Naive thymus-derived CD4-positive, alpha-beta T cell (primary cell): ENCODE measurements at regions not wholly inside any gene's neighbourhood (a gene's known extent, or its start where the extent isn't known, plus 50 kb on each side); places are given as distances from the start of the nearest gene placed in this dataset.
A peak's percentile ranks its signal among the peaks of the same experiment; 100 is the strongest.

Experiments used
- ATAC-seq: fragments of 150-1000 bp; cut with Tn5 transposase; 2 replicates; pipeline ENCODE4 v1.10.0; 2021; ENCODE audit warnings: mild to moderate bottlenecking, moderate library complexity
- CTCF ChIA-PET: fragments of 350-600 bp; sonication (Branson Sonifier 250); formaldehyde crosslinking; loops from one replicate; lab custom pipeline; 2021; ENCODE audit warnings: antibody characterized with exemption; lab: Charles Lee
- POLR2A ChIA-PET: fragments of 350-600 bp; sonication (Branson Sonifier 250); formaldehyde crosslinking; loops from one replicate; lab custom pipeline; 2021; ENCODE audit warnings: antibody characterized with exemption, inconsistent platforms; lab: Charles Lee
- DNase-seq, 9 donors: peaks; one replicate each; pipeline versions ENCODE4 v3.0.0 to v3.0.0-alpha.2; 2020 to 2022; ENCODE audit warnings: mixed read lengths in 1 of 9
- H3K27ac ChIP-seq: one replicate; pipeline ENCODE4 v1.7.0; 2013; ENCODE audit warnings: mild to moderate bottlenecking, low read depth, low read length, moderate library complexity
- H3K27me3 ChIP-seq, 2 donors: one replicate each; pipeline ENCODE4 v1.7.0; 2013; ENCODE audit warnings: low read length in 2 of 2, mild to moderate bottlenecking in 2 of 2, moderate library complexity in 2 of 2; ENCODE audit not compliant: control insufficient read depth in 2 of 2, insufficient read depth in 2 of 2
- H3K36me3 ChIP-seq, 3 experiments: 1 replicate in 2 of 3; 2 replicates in 1 of 3; pipeline ENCODE4 v1.7.0; 2013; ENCODE audit warnings: low read length in 3 of 3, mild to moderate bottlenecking in 3 of 3, moderate library complexity in 1 of 3; ENCODE audit not compliant: insufficient read depth in 3 of 3, control insufficient read depth in 2 of 3
- H3K4me1 ChIP-seq, 2 donors: one replicate each; pipeline ENCODE4 v1.7.0; 2013; ENCODE audit warnings: low read length in 2 of 2, mild to moderate bottlenecking in 2 of 2, moderate library complexity in 1 of 2; ENCODE audit not compliant: control insufficient read depth in 2 of 2, insufficient read depth in 2 of 2
- H3K4me3 ChIP-seq: 2 replicates; pipeline ENCODE4 v1.7.0; 2013; ENCODE audit warnings: mild to moderate bottlenecking, low read length
- H3K9me3 ChIP-seq, 3 experiments: 1 replicate in 2 of 3; 2 replicates in 1 of 3; pipeline ENCODE4 v1.7.0; 2013; ENCODE audit warnings: low read length in 3 of 3; ENCODE audit not compliant: control insufficient read depth in 2 of 3
- H3K27ac Mint-ChIP-seq, 9 donors: one replicate each; pipeline ENCODE4 v1.8.0; 2020 to 2022; ENCODE audit warnings: mixed read lengths in 9 of 9, mild to moderate bottlenecking in 8 of 9, moderate library complexity in 5 of 9, inconsistent platforms in 2 of 9
- H3K27me3 Mint-ChIP-seq, 5 donors: one replicate each; pipeline ENCODE4 v1.8.0; 2021 to 2022; ENCODE audit warnings: mixed read lengths in 5 of 5, mild to moderate bottlenecking in 1 of 5
- H3K36me3 Mint-ChIP-seq, 5 donors: one replicate each; pipeline ENCODE4 v1.8.0; 2020 to 2022; ENCODE audit warnings: mixed read lengths in 5 of 5, mild to moderate bottlenecking in 3 of 5, inconsistent platforms in 1 of 5
- H3K4me1 Mint-ChIP-seq, 7 donors: one replicate each; pipeline ENCODE4 v1.8.0; 2020 to 2022; ENCODE audit warnings: mixed read lengths in 7 of 7, mild to moderate bottlenecking in 3 of 7, inconsistent platforms in 1 of 7
- H3K4me3 Mint-ChIP-seq, 10 donors: one replicate each; pipeline ENCODE4 v1.8.0; 2020 to 2022; ENCODE audit warnings: mild to moderate bottlenecking in 10 of 10, mixed read lengths in 10 of 10, moderate library complexity in 6 of 10, inconsistent platforms in 2 of 10
- H3K9me3 Mint-ChIP-seq, 11 donors: one replicate each; pipeline ENCODE4 v1.8.0; 2020 to 2022; ENCODE audit warnings: mixed read lengths in 11 of 11, mild to moderate bottlenecking in 4 of 11, inconsistent platforms in 1 of 11, moderate library complexity in 1 of 11
- intact Hi-C, 2 donors: fragments of 100-400 bp; cut with micrococcal nuclease; formaldehyde crosslinking; loops; one replicate each; pipeline ENCODE4 v1.15.1; 2023

- peaks cover 0 to 21% (median 10%) of the 10 kb centered on the region in 5 donors for H3K27me3 Mint-ChIP-seq
- H3K36me3 Mint-ChIP-seq, result no peaks in the 10 kb centered on the region
- no peaks in the 10 kb centered on the region for H3K4me1 Mint-ChIP-seq
- H3K27ac Mint-ChIP-seq, result no peak overlapping the region
- intact Hi-C loops, result no loop called here
- peaks cover 0 to 4% of the 10 kb centered on the region in 2 donors for H3K27me3 ChIP-seq
- no peak overlapping the region for H3K4me3 Mint-ChIP-seq
- no peaks in the 10 kb centered on the region for H3K9me3 ChIP-seq
- H3K4me1 ChIP-seq, result no peaks in the 10 kb centered on the region
- CTCF ChIA-PET, result no interaction called here
- H3K27ac ChIP-seq, result no peak overlapping the region
- DNase-seq (no peak), ATAC-seq (no peak)
- POLR2A ChIA-PET, result no interaction called here
- peaks cover 0 to 3% (median 0%) of the 10 kb centered on the region in 11 donors for H3K9me3 Mint-ChIP-seq
- no peak overlapping the region for H3K4me3 ChIP-seq
- no peaks in the 10 kb centered on the region for H3K36me3 ChIP-seq
Observed at GRCh38 chr14:56963381-56963780, 153.1 kb upstream of the OTX2 start.

GRCh38 chr14:56962444-56963080, 152.3 kb upstream of the OTX2 start:
- Mint-ChIP-seq H3K4me3 (no peak overlapping the region), H3K9me3 (peaks cover 0 to 1% (median 0%) of the 10 kb centered on the region in 11 donors), H3K27ac (peak overlapping the region in 1 of 9 donors; percentile 6), H3K4me1 (no peaks in the 10 kb centered on the region), H3K36me3 (no peaks in the 10 kb centered on the region), H3K27me3 (peaks cover 0 to 27% (median 16%) of the 10 kb centered on the region in 5 donors)
- ATAC-seq, result no peak
- Histone ChIP-seq H3K4me3 (no peak overlapping the region), H3K9me3 (no peaks in the 10 kb centered on the region), H3K27ac (no peak overlapping the region), H3K4me1 (no peaks in the 10 kb centered on the region), H3K27me3 (peaks cover 0 to 4% of the 10 kb centered on the region in 2 donors), H3K36me3 (no peaks in the 10 kb centered on the region)
- no peak for DNase-seq
- intact Hi-C loops, result no loop called here
- ChIA-PET CTCF (no interaction called here), POLR2A (no interaction called here)

- H3K9me3 Mint-ChIP-seq, result peaks cover 0 to 3% (median 0%) of the 10 kb centered on the region in 11 donors
- H3K4me3 Mint-ChIP-seq, result no peak overlapping the region
- Histone ChIP-seq H3K9me3 (no peaks in the 10 kb centered on the region), H3K4me1 (no peaks in the 10 kb centered on the region), H3K27me3 (peaks cover 0 to 4% of the 10 kb centered on the region in 2 donors), H3K4me3 (no peak overlapping the region), H3K27ac (no peak overlapping the region), H3K36me3 (no peaks in the 10 kb centered on the region)
- CTCF ChIA-PET, result no interaction called here
- no peaks in the 10 kb centered on the region for H3K4me1 Mint-ChIP-seq
- H3K27ac Mint-ChIP-seq, result no peak overlapping the region
- H3K36me3 Mint-ChIP-seq, result no peaks in the 10 kb centered on the region
- ATAC-seq (no peak), DNase-seq (no peak)
- intact Hi-C loops, result no loop called here
- peaks cover 2 to 35% (median 20%) of the 10 kb centered on the region in 5 donors for H3K27me3 Mint-ChIP-seq
- POLR2A ChIA-PET, result no interaction called here
Observed at GRCh38 chr14:56959869-56960268, 149.6 kb upstream of the OTX2 start.

GRCh38 chr14:56959121-56959520, 148.8 kb upstream of the OTX2 start:
- POLR2A ChIA-PET, result no interaction called here
- H3K9me3 ChIP-seq, result no peaks in the 10 kb centered on the region
- Mint-ChIP-seq H3K36me3 (no peaks in the 10 kb centered on the region), H3K4me3 (no peak overlapping the region), H3K9me3 (peaks cover 0 to 3% (median 0%) of the 10 kb centered on the region in 11 donors), H3K27ac (no peak overlapping the region), H3K27me3 (peaks cover 2 to 35% (median 20%) of the 10 kb centered on the region in 5 donors), H3K4me1 (no peaks in the 10 kb centered on the region)
- no peak overlapping the region for H3K4me3 ChIP-seq
- H3K27ac ChIP-seq, result no peak overlapping the region
- ATAC-seq (no peak), DNase-seq (no peak)
- CTCF ChIA-PET, result no interaction called here
- intact Hi-C loops, result no loop called here
- H3K27me3 ChIP-seq, result peaks cover 0 to 4% of the 10 kb centered on the region in 2 donors
- no peaks in the 10 kb centered on the region for H3K36me3 ChIP-seq
- no peaks in the 10 kb centered on the region for H3K4me1 ChIP-seq

GRCh38 chr14:56956182-56956581, 145.9 kb upstream of the OTX2 start:
- H3K9me3 ChIP-seq, result no peaks in the 10 kb centered on the region
- no peaks in the 10 kb centered on the region for H3K4me1 Mint-ChIP-seq
- H3K4me3 ChIP-seq, result no peak overlapping the region
- H3K9me3 Mint-ChIP-seq, result peaks cover 0 to 3% (median 0%) of the 10 kb centered on the region in 11 donors
- no peak overlapping the region for H3K4me3 Mint-ChIP-seq
- ChIA-PET POLR2A (no interaction called here), CTCF (no interaction called here)
- H3K27ac ChIP-seq, result no peak overlapping the region
- DNase-seq (no peak), ATAC-seq (no peak)
- no peaks in the 10 kb centered on the region for H3K4me1 ChIP-seq
- H3K27me3 Mint-ChIP-seq, result peaks cover 2 to 38% (median 25%) of the 10 kb centered on the region in 5 donors
- intact Hi-C loops, result no loop called here
- peaks cover 0 to 4% of the 10 kb centered on the region in 2 donors for H3K27me3 ChIP-seq
- H3K27ac Mint-ChIP-seq, result no peak overlapping the region
- H3K36me3 ChIP-seq, result no peaks in the 10 kb centered on the region
- no peaks in the 10 kb centered on the region for H3K36me3 Mint-ChIP-seq

- no peaks in the 10 kb centered on the region for H3K36me3 ChIP-seq
- CTCF ChIA-PET, result no interaction called here
- no peak overlapping the region for H3K27ac ChIP-seq
- peaks cover 2 to 38% (median 25%) of the 10 kb centered on the region in 5 donors for H3K27me3 Mint-ChIP-seq
- H3K9me3 Mint-ChIP-seq, result peaks cover 0 to 3% (median 0%) of the 10 kb centered on the region in 11 donors
- H3K27me3 ChIP-seq, result peaks cover 0 to 5% of the 10 kb centered on the region in 2 donors
- H3K4me3 ChIP-seq, result no peak overlapping the region
- H3K36me3 Mint-ChIP-seq, result no peaks in the 10 kb centered on the region
- no peaks in the 10 kb centered on the region for H3K4me1 Mint-ChIP-seq
- no peaks in the 10 kb centered on the region for H3K4me1 ChIP-seq
- ATAC-seq (no peak), DNase-seq (no peak)
- H3K9me3 ChIP-seq, result no peaks in the 10 kb centered on the region
- no peak overlapping the region for H3K4me3 Mint-ChIP-seq
- intact Hi-C loops, result no loop called here
- H3K27ac Mint-ChIP-seq, result no peak overlapping the region
- POLR2A ChIA-PET, result no interaction called here
Observed at GRCh38 chr14:56955745-56956144, 145.5 kb upstream of the OTX2 start.

GRCh38 chr14:56953884-56954283, 143.6 kb upstream of the OTX2 start:
- DNase-seq (no peak), ATAC-seq (no peak)
- no peak overlapping the region for H3K27ac Mint-ChIP-seq
- intact Hi-C loops, result no loop called here
- peaks cover 2 to 38% (median 29%) of the 10 kb centered on the region in 5 donors for H3K27me3 Mint-ChIP-seq
- ChIA-PET POLR2A (no interaction called here), CTCF (no interaction called here)
- H3K4me3 ChIP-seq, result no peak overlapping the region
- H3K36me3 Mint-ChIP-seq, result no peaks in the 10 kb centered on the region
- no peaks in the 10 kb centered on the region for H3K9me3 ChIP-seq
- no peaks in the 10 kb centered on the region for H3K4me1 ChIP-seq
- H3K27ac ChIP-seq, result no peak overlapping the region
- H3K4me1 Mint-ChIP-seq, result no peaks in the 10 kb centered on the region
- no peak overlapping the region for H3K4me3 Mint-ChIP-seq
- peaks cover 0 to 3% (median 0%) of the 10 kb centered on the region in 11 donors for H3K9me3 Mint-ChIP-seq
- no peaks in the 10 kb centered on the region for H3K36me3 ChIP-seq
- peaks cover 0 to 8% of the 10 kb centered on the region in 2 donors for H3K27me3 ChIP-seq
